ENCODE measurements at regions not wholly inside any gene's neighbourhood (a gene's known extent, or its start where the extent isn't known, plus 50 kb on each side); places are given as distances from the start of the nearest gene placed in this dataset.

GRCh38 chr9:3769646-3770045 is 243.8 kb upstream of the RFX3 start:
- H3K9ac ChIP-seq (ENCODE audit: low read length) = no peak overlapping the region
- H3K27ac ChIP-seq (ENCODE audit: low read depth, low read length) = no peak overlapping the region
- ChIA-PET RAD21 (ENCODE audit: low non-redundant PET in 1 of 2, low total read pairs in 2 of 2, uncharacterized antibody in 2 of 2, unreplicated experiment in 2 of 2) (no interaction called here), CTCF (no interaction called here), POLR2A (no interaction called here)
- no peak overlapping the region for H3K4me3 ChIP-seq (replicated peaks in 1 of 2; ENCODE audit: low read depth in 1 of 2, low read length in 2 of 2)
- H3K79me2 ChIP-seq (ENCODE audit: insufficient read depth, low read length) = no peaks in the 10 kb centered on the region
- no peaks in the 10 kb centered on the region for H3K9me3 ChIP-seq (ENCODE audit: control insufficient read depth in 1 of 2, insufficient read depth in 1 of 2, low read depth in 1 of 2, low read length in 2 of 2)
- no TSS peak for BruUV-seq (replicated peaks)
- no peaks in the 10 kb centered on the region for H3K4me1 ChIP-seq (ENCODE audit: control insufficient read depth in 1 of 2, insufficient read depth in 2 of 2, low read length in 2 of 2)
- H2AFZ ChIP-seq (ENCODE audit: low read depth, low read length, poor library complexity, severe bottlenecking) = no peak overlapping the region
- no peak for DNase-seq (ENCODE audit: low read depth, low spot score)
- ATAC-seq = no peak
- no peak overlapping the region for H3K4me2 ChIP-seq (ENCODE audit: low read length)
- no peak for TF ChIP-seq POLR2AphosphoS5 (IDR thresholded peaks at IDR 0.05; ENCODE audit: low read depth, low read length)
- TF ChIP-seq, protein P1, sequence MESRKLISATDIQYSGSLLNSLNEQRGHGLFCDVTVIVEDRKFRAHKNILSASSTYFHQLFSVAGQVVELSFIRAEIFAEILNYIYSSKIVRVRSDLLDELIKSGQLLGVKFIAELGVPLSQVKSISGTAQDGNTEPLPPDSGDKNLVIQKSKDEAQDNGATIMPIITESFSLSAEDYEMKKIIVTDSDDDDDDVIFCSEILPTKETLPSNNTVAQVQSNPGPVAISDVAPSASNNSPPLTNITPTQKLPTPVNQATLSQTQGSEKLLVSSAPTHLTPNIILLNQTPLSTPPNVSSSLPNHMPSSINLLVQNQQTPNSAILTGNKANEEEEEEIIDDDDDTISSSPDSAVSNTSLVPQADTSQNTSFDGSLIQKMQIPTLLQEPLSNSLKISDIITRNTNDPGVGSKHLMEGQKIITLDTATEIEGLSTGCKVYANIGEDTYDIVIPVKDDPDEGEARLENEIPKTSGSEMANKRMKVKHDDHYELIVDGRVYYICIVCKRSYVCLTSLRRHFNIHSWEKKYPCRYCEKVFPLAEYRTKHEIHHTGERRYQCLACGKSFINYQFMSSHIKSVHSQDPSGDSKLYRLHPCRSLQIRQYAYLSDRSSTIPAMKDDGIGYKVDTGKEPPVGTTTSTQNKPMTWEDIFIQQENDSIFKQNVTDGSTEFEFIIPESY (IDR thresholded peaks at IDR 0.05; ENCODE audit: extremely low read depth, insufficient replicate concordance, low read length) = no peak
- no peak for TF ChIP-seq YY1 (IDR thresholded peaks at IDR 0.05; ENCODE audit: extremely low read depth, insufficient replicate concordance, low read depth, low read length)
- no peak for TF ChIP-seq EZH2 (IDR thresholded peaks at IDR 0.05)
- TF ChIP-seq TCF7L2 (IDR thresholded peaks at IDR 0.05; ENCODE audit: borderline replicate concordance, extremely low read depth, insufficient read depth, insufficient read length) = no peak
- no peak for TF ChIP-seq SIN3A (IDR thresholded peaks at IDR 0.05; ENCODE audit: low read depth)
- TF ChIP-seq RAD21 (IDR thresholded peaks at IDR 0.05; ENCODE audit: low read depth) = no peak
- no peak for TF ChIP-seq CEBPB (IDR thresholded peaks at IDR 0.05; ENCODE audit: low read depth)
- no peak for TF ChIP-seq ELF1 (IDR thresholded peaks at IDR 0.05; ENCODE audit: borderline replicate concordance, low read depth)
- TF ChIP-seq JUND (IDR thresholded peaks at IDR 0.05) = no peak
- no peak for TF ChIP-seq ZNF274 (IDR thresholded peaks at IDR 0.05; ENCODE audit: low read depth, low read length)
- no peak for TF ChIP-seq CBX3 (IDR thresholded peaks at IDR 0.05; ENCODE audit: low read depth)
- no peak for TF ChIP-seq EGR1 (IDR thresholded peaks at IDR 0.05; ENCODE audit: low read depth)
- H3K27me3 ChIP-seq (ENCODE audit: insufficient read depth, low read length) = no peaks in the 10 kb centered on the region
- H4K20me1 ChIP-seq (ENCODE audit: insufficient read depth) = no peaks in the 10 kb centered on the region
- no peaks in the 10 kb centered on the region for H3K9me2 ChIP-seq (ENCODE audit: insufficient read depth)
- H3K36me3 ChIP-seq (ENCODE audit: control insufficient read depth in 1 of 2, insufficient read depth in 2 of 2, low read length in 2 of 2) = no peaks in the 10 kb centered on the region
- intact Hi-C loops (cut with micrococcal nuclease) = no loop called here
